Activated gamma-delta T cell treated with anti-CD3 and anti-CD28 coated beads, Interleukin-2, amount 50 U/mL, for 16 hours (primary cell): ENCODE measurements at regions not wholly inside any gene's neighbourhood (a gene's known extent, or its start where the extent isn't known, plus 50 kb on each side); places are given as distances from the start of the nearest gene placed in this dataset.
"Not testable (repeated sequence)": the region's sequence is repeated elsewhere in the genome, so short reads cannot be mapped to it uniquely, and the experiment has no call there.

Experiments
- DNase-seq: peaks from one replicate; pipeline ENCODE4 v3.0.0-alpha.2; 2020; ENCODE audit warnings: low read depth

DNA sequence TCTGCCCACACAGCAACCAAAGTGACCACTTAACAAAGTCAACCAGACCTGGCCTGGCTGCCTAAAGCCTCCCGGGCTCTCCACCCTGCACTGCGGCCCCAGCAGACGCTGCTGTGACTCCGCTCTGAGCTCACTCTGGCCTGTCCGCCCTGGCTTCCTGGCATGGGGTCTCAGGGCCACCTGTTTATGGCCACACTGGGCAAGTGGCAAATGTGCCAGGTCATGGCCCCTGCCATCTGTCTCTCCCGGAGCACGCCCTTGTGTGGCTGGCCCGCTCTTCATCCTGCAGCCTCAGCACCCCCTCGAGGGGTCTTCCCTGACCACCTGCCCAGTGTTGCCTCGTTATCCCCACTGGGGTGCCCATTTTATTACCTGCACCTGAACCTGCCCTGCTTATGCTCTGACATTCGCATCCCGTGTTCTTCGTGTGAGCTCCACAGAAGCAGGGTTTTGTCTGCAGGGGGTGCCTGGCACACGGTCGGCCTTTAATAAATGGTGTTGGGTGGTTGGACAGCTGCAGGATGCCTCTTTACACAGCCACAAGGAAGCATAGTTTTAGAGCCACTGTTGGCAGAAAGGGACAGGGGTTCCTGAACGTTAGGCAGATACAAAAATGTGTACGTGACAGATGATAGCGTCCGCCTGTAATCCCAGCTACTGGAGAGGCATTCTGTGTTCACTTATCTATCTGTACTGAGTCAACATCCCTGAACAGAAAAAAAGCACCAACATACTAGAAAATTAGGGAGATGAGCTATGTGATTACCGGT, 785.6 kb downstream of the TBC1D22A start:
- no peak for DNase-seq

DNA sequence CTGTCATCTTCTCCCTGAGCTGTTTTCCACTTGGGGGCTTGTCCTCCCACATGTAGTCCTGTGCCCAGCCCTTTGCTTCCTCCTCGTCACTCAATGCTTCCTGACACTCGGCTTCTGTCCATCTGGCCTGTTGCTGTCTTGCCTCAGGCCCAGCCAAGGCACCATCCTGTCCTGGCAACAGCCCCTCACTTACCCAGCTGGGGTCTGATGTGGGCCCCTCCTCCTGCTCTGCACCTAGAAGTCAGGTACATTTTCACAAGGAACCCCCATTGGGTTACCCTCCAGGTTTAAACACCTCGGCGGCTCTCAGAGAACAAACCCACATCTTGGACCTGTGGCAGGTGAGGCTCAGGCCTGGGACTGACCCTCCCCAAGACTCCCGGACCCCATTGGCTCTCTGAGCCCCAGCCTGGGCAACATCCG, 784.8 kb downstream of the TBC1D22A start:
- no peak for DNase-seq

- no peak for DNase-seq
Observed at GRCh38 chr22:47544696-47545095, 782.2 kb downstream of the TBC1D22A start.

DNA sequence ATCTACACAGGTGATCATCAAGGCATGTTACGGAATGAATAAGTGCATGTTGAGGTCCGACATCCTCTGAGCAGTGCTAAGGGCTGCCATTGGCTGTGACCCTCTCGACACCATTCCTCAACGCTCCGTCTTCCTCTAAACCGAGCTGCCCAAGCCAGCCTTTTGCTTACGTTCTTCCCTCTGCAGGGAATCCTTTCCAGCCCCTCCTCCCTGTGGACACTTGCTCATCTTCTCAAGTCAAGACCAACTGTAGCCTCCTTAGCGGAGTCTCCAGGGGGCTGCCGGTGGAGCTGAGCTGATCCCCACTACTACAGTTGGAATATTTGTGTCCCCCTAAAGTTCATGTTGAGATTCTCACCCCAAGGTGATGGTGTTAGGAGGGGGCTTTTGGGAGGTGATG, 781.0 kb downstream of the TBC1D22A start:
- DNase-seq = no peak

DNA sequence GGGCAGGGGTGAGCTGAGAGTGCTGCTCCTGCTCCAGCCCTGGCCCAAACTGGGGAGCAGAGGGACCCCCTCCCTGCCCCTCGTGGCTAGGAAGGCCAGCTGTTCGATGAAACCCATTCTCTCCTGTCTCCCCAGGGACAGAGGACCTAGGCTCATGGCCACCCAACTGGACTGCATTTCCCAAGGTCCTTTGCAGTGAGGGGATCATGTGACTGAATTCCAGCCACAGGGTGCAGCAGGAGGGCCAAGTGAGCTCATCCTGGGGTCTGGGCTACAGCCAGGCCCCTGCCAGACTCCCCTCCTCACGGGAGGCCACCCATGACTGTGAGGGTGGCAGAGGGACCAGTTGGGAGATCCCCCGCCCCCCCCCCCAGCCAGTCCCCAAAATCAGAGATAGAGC, 777.6 kb downstream of the TBC1D22A start:
- no peak for DNase-seq

DNA sequence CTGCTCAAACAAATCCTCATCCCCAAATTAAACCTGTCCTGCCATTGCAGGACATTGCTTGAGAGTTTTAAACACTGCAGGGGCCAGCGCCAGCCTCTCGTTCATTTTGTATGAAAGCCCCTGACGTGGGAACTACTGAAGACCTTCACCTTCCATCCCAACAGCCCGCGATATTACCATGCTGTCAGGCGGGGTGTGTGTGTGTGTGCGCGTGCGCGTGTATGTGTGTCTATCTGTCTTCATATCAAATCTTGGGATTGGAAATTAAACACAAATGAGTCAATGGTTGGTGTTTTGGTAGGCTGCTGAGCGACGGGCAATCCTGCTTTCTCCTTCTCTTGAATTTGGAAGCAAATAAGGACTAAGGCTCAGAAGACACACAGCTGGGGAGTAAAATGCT, 776.9 kb downstream of the TBC1D22A start:
- DNase-seq = no peak

- DNase-seq = no peak
Observed at GRCh38 chr22:47535681-47536080, 773.2 kb downstream of the TBC1D22A start.

DNA sequence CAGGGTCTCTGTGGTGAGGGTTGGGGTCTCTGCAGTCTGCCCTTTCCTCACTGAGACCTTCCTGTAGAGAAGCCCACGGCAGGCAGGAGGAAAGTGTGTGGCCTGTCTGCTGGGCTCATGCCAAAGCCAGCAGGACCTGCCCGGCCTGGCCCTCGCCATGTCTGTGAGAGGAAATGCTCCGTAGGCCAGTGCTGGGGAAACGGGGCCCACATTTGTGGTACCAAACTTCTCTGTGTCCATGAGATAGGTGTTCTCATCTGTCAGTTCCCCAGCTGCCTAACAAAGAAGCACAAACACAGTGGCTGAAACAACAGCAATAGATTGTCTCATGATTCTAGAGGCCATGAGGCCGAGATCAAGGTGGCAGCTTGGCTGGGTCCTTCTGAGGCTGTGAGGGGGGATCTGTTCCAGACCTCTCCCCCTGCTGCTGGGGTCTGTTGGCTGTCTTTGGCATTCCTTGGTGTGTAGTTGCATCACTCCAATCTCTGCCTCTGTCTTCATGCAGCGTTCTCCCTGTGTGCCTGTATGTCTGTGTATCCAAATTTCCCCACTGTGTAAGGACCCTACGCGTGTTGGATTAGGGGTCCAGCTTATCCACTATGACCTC, 772.5 kb downstream of the TBC1D22A start:
- no peak for DNase-seq

- no peak for DNase-seq
Observed at GRCh38 chr22:47533961-47534803, 771.7 kb downstream of the TBC1D22A start.

GRCh38 chr22:47517062-47517461, 754.6 kb downstream of the TBC1D22A start:
- no peak for DNase-seq

DNA sequence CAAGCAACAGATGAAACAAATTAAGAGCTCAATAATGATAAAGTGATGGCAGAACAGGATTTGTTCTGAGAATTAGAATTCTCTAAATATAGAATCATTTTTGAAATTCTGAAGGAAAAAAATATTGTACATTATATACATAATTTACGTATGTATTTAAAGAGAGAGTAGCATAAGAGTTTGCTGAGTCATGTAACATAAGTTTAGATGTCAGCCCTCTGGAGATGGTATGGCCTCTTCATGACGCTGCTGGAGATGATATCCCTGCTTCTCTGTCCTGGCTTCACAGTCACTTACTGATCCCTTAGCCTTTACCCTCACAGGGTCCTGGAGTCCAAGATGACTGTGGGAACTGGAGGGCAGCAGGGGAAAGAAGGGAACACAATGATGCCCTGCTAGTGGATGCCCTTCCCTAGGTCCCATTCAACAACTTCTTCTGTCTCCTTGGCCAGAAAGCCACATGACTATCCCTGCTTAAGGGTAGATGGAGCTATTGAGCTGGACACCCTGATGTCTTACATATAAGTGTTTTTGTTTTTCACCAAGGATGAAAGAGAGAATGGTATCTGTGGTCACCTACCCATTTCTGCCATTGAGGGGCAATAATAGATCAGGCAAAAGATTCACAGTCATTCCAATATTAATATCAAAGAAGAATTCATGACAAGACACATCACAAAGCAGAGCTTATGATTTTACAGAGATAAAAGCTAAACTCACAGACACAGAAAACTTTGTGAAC, 753.1 kb downstream of the TBC1D22A start:
- DNase-seq = no peak

DNA sequence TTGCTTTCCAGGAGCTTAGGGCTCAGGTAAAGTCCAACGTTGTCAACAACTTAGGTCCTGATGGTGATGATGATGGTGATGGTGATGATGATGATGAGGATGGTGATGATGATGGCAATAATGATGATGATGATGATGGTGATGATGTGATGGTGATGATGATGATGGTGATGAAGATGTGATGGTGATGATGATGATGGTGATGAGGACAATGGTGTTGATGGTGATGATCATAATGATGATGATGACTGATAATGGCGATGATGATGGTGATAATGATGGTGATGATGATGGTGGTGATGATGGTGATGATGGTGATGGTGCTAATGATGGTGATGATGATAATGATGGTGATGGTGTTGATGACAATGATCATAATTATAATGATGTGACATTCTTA, 750.2 kb downstream of the TBC1D22A start:
- DNase-seq = no peak

- DNase-seq = no peak
Observed at GRCh38 chr22:47504962-47505361, 742.5 kb downstream of the TBC1D22A start.

- DNase-seq = no peak
Observed at GRCh38 chr22:47498969-47499495, 736.6 kb downstream of the TBC1D22A start.

GRCh38 chr22:47497666-47498065, 735.2 kb downstream of the TBC1D22A start:
- no peak for DNase-seq

DNA sequence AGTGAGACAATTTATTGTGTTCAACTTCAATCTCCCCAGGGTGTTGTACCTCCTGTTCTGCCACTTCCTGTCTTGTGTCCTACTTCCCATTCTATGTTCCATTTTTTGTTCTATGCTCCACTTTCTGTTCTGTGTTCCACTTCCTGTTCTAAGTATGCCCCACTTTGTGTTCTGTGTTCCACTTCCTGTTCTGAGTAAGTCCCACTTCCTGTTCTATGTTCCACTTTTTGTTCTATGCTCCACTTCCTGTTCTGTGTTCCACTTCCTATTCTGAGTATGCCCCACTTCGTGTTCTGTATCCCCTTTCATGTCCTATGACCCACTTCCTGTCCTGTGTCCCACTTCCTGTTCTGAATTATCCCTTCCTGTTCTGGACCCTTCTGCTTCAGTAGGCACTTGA, 732.7 kb downstream of the TBC1D22A start:
- DNase-seq = no peak

DNA sequence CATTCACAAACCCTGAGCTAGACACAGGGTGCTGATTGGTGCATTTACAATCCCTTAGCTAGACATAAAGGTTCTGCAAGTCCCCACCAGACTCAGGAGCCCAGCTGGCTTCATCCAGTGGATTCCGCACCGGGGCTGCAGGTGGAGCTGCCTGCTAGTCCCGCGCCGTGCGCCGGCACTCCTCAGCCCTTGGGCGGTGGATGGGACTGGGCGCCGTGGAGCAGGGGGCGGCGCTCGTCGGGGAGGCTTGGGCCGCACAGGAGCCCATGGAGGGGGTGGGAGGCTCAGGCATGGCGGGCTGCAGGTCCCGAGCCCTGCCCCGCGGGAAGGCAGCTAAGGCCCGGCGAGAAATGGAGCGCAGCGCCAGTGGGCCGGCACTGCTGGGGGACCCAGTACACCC, 725.7 kb downstream of the TBC1D22A start:
- DNase-seq = not testable (repeated sequence)

GRCh38 chr22:47486569-47487312, 724.3 kb downstream of the TBC1D22A start:
- no peak for DNase-seq

GRCh38 chr22:47484960-47485569, 722.6 kb downstream of the TBC1D22A start:
- DNase-seq = no peak

DNA sequence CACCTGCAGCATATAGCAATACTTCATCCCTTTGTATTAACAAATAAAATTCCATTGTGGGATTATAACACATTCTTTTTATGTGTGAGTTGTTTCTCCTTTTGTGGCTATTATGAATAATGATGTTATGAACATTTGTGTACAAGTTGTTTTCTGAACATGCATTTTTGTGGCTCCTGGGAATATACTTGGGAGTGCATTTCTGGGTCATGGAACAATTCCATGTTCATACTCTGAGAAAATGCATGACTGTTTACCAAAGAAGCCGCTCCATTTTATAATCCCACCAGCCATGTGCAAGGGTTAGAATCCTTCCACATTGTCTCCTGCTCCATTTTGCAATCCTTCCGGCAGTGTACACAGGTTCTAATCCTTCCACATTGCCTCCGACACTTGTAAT, 713.8 kb downstream of the TBC1D22A start:
- DNase-seq = no peak

DNA sequence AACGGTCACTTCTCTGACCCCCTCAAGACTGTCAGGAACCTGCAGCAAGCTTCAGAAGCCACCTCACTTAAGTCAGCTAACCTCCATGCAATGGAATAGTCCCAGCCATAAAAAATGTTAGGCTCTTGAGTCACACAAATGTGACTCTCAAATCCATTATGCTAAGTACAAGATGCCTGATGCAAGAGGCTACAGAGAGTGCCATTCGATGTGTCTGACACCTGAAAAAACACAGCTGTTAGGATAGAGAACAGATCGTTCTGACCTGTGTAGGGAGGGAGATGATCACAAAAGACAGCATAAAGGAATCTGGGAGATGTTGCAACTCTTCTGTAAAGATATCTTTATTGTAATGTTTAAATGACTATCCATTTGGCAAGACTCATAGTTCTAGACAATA, 712.4 kb downstream of the TBC1D22A start:
- no peak for DNase-seq
